ENCODE measurements at regions not wholly inside any gene's neighbourhood (a gene's known extent, or its start where the extent isn't known, plus 50 kb on each side); places are given as distances from the start of the nearest gene placed in this dataset.

- TF ChIP-seq FOS (IDR thresholded peaks at IDR 0.05; ENCODE audit: borderline replicate concordance, insufficient read depth, low read length) = no peak
- TF ChIP-seq JUN (IDR thresholded peaks at IDR 0.05; ENCODE audit: borderline replicate concordance, insufficient read depth, insufficient read length, low read depth) = no peak
- no peak for TF ChIP-seq POLR2AphosphoS5 (IDR thresholded peaks at IDR 0.05; ENCODE audit: insufficient read depth, low read depth, low read length)
- no peak for TF ChIP-seq CTCF (IDR thresholded peaks at IDR 0.05; ENCODE audit: extremely low read depth in 1 of 2, insufficient read depth in 1 of 2, low read depth in 1 of 2, low read length in 2 of 2)
- TF ChIP-seq POLR2A (IDR thresholded peaks at IDR 0.05; ENCODE audit: low read depth, low read length) = no peak
- no peak for TF ChIP-seq MYC (IDR thresholded peaks at IDR 0.05; ENCODE audit: low read depth, low read length)
- TF ChIP-seq EZH2 (IDR thresholded peaks at IDR 0.05; ENCODE audit: borderline replicate concordance, low read depth, low read length, severe bottlenecking) = no peak
- no peak for TF ChIP-seq GATA2 (IDR thresholded peaks at IDR 0.05; ENCODE audit: insufficient read depth, insufficient read length, low read depth, low read length)
These were observed 603.0 kb downstream of the UQCRFS1 start for GRCh38 chr19:28609944-28610343.

Data from endothelial cell of umbilical vein (primary cell).